HCT116 (cell line): ENCODE measurements at regions not wholly inside any gene's neighbourhood (a gene's known extent, or its start where the extent isn't known, plus 50 kb on each side); places are given as distances from the start of the nearest gene placed in this dataset.

Experiments used
- CEBPB ChIP-seq: IDR thresholded peaks from 2 replicates; pipeline ENCODE4 v1.6.1; 2012; ENCODE audit warnings: low read depth
- EZH2 ChIP-seq: fragments of 200-600 bp; sonication (generic); IDR thresholded peaks from 2 replicates; pipeline ENCODE4 v1.6.1; 2017; ENCODE audit warnings: antibody characterized with exemption, mixed run types
- FOSL1 ChIP-seq: IDR thresholded peaks from 2 replicates; pipeline ENCODE4 v1.6.1; 2012; ENCODE audit warnings: low read depth
- JUND ChIP-seq: IDR thresholded peaks from 2 replicates; pipeline ENCODE4 v1.6.1; 2012
- RAD21 ChIP-seq: IDR thresholded peaks from 2 replicates; pipeline ENCODE4 v1.6.1; 2012; ENCODE audit warnings: low read depth, mild to moderate bottlenecking
- SP1 ChIP-seq: IDR thresholded peaks from 2 replicates; pipeline ENCODE4 v1.6.1; 2012; ENCODE audit warnings: low read depth
- SRF ChIP-seq: IDR thresholded peaks from 2 replicates; pipeline ENCODE4 v1.6.1; 2012; ENCODE audit warnings: low read depth
- ZBTB33 ChIP-seq: IDR thresholded peaks from 2 replicates; pipeline ENCODE4 v1.6.1; 2011; ENCODE audit warnings: mild to moderate bottlenecking, low read length, moderate library complexity; ENCODE audit not compliant: insufficient replicate concordance; ENCODE audit errors: extremely low read depth
- TF ChIP-seq, protein P1 (sequence below): IDR thresholded peaks from 2 replicates; pipeline ENCODE4 v1.6.1; 2012; ENCODE audit warnings: low read depth
- TF ChIP-seq, protein P2 (sequence below): IDR thresholded peaks from 2 replicates; pipeline ENCODE4 v1.6.1; 2012

GRCh38 chr12:70052931-70053497 is 190.2 kb upstream of the CNOT2 start (continued):
- TF ChIP-seq, protein P1, sequence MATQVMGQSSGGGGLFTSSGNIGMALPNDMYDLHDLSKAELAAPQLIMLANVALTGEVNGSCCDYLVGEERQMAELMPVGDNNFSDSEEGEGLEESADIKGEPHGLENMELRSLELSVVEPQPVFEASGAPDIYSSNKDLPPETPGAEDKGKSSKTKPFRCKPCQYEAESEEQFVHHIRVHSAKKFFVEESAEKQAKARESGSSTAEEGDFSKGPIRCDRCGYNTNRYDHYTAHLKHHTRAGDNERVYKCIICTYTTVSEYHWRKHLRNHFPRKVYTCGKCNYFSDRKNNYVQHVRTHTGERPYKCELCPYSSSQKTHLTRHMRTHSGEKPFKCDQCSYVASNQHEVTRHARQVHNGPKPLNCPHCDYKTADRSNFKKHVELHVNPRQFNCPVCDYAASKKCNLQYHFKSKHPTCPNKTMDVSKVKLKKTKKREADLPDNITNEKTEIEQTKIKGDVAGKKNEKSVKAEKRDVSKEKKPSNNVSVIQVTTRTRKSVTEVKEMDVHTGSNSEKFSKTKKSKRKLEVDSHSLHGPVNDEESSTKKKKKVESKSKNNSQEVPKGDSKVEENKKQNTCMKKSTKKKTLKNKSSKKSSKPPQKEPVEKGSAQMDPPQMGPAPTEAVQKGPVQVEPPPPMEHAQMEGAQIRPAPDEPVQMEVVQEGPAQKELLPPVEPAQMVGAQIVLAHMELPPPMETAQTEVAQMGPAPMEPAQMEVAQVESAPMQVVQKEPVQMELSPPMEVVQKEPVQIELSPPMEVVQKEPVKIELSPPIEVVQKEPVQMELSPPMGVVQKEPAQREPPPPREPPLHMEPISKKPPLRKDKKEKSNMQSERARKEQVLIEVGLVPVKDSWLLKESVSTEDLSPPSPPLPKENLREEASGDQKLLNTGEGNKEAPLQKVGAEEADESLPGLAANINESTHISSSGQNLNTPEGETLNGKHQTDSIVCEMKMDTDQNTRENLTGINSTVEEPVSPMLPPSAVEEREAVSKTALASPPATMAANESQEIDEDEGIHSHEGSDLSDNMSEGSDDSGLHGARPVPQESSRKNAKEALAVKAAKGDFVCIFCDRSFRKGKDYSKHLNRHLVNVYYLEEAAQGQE = no peak
- no peak for TF ChIP-seq EZH2
- peak; percentile 100 for TF ChIP-seq CEBPB
- peak; percentile 29; the same call in 1 of the 2 replicates for TF ChIP-seq RAD21
- no peak for TF ChIP-seq ZBTB33
- TF ChIP-seq SP1 = peak; percentile 80
- peak; percentile 71 for TF ChIP-seq SRF
- TF ChIP-seq, protein P2, sequence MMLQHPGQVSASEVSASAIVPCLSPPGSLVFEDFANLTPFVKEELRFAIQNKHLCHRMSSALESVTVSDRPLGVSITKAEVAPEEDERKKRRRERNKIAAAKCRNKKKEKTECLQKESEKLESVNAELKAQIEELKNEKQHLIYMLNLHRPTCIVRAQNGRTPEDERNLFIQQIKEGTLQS = peak; percentile 93
- peak; percentile 93 for TF ChIP-seq JUND
- peak; percentile 92 for TF ChIP-seq FOSL1
